Cardiac fibroblast (primary cell): ENCODE measurements at regions not wholly inside any gene's neighbourhood (a gene's known extent, or its start where the extent isn't known, plus 50 kb on each side); places are given as distances from the start of the nearest gene placed in this dataset.
A peak's percentile ranks its signal among the peaks of the same experiment; 100 is the strongest.

Source experiments
- DNase-seq, 2 donors: peaks; one replicate each; pipeline versions ENCODE4 v3.0.0 to v3.0.0-alpha.2; 2010; ENCODE audit warnings: low read depth in 2 of 2
- H3K4me3 ChIP-seq, 2 donors: replicated peaks in 1 of 2; 1 replicate in 1 of 2; 2 replicates in 1 of 2; pipeline ENCODE4 v1.5.1; 2011; ENCODE audit warnings: low read depth in 2 of 2, low read length in 2 of 2, mild to moderate bottlenecking in 2 of 2, moderate library complexity in 1 of 2
- TF ChIP-seq, protein P1 (sequence below): IDR thresholded peaks from one replicate; pipeline ENCODE4 v1.5.1; 2011; ENCODE audit warnings: low read depth, mild to moderate bottlenecking, low read length, inconsistent platforms

DNA sequence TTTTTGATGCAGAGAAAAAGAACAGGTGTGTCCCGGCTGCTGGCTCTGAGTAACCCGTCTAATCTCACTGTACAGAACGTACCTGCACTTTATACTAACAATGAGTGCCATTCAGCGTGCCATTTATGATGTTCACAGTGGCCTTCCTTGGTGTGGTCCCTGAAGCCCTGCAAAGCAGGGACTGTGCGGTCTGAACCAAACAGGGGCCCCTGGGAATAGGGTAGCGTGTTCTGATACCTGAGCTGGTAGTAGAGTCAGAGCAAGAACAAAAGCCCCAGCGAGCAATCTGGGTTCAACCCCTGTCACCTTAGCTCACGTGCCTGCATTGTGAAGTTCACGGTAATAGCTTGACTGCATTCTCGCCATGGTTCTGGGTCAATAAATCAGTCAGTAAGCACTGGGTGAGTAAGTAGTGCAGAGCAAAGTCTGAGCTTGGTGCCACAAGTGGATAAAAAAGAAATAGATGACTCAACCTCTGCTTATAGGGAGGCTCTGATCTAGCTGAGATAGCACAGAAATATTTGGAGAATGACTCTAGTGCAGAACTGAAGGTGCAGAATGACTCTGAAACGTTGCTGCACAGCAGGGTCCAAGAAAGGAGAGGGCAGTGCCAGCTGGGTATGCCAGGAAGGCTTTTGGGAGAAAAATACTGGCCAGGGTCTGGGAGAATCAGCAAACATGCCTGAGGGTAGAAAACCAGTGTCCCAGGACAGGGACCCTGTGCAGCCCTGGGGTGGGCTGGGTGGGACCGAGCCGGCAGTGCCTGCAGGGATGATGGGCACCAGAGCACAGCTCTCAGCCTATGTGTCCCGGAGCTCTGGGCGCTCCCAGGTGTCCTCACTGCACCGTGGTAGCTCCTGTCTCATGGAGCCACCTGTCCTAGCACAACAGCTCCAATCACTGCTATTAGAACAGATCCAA, 125.9 kb downstream of the RHOU start:
- TF ChIP-seq, protein P1, sequence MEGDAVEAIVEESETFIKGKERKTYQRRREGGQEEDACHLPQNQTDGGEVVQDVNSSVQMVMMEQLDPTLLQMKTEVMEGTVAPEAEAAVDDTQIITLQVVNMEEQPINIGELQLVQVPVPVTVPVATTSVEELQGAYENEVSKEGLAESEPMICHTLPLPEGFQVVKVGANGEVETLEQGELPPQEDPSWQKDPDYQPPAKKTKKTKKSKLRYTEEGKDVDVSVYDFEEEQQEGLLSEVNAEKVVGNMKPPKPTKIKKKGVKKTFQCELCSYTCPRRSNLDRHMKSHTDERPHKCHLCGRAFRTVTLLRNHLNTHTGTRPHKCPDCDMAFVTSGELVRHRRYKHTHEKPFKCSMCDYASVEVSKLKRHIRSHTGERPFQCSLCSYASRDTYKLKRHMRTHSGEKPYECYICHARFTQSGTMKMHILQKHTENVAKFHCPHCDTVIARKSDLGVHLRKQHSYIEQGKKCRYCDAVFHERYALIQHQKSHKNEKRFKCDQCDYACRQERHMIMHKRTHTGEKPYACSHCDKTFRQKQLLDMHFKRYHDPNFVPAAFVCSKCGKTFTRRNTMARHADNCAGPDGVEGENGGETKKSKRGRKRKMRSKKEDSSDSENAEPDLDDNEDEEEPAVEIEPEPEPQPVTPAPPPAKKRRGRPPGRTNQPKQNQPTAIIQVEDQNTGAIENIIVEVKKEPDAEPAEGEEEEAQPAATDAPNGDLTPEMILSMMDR = no peak
- DNase-seq = peak; percentile 57 to 64
- no peak overlapping the region for H3K4me3 ChIP-seq

DNA sequence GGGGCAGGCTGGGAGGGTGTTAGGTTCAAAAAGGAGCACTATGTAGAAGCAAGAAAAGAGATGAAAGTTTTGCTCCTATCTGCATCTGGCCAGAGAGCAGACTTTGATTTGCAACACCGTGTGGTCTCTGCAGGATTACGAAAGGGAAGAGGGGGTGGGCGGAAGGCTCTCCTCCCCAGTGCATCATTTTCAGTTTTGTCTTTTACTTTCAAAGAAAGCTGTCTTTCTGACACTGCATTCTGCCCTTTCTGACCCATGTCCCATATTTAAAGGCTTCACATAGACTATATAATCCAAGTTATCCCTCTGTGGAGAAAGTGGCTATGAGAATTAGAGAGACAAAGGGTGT, 126.5 kb downstream of the RHOU start:
- no peak overlapping the region for H3K4me3 ChIP-seq

DNA sequence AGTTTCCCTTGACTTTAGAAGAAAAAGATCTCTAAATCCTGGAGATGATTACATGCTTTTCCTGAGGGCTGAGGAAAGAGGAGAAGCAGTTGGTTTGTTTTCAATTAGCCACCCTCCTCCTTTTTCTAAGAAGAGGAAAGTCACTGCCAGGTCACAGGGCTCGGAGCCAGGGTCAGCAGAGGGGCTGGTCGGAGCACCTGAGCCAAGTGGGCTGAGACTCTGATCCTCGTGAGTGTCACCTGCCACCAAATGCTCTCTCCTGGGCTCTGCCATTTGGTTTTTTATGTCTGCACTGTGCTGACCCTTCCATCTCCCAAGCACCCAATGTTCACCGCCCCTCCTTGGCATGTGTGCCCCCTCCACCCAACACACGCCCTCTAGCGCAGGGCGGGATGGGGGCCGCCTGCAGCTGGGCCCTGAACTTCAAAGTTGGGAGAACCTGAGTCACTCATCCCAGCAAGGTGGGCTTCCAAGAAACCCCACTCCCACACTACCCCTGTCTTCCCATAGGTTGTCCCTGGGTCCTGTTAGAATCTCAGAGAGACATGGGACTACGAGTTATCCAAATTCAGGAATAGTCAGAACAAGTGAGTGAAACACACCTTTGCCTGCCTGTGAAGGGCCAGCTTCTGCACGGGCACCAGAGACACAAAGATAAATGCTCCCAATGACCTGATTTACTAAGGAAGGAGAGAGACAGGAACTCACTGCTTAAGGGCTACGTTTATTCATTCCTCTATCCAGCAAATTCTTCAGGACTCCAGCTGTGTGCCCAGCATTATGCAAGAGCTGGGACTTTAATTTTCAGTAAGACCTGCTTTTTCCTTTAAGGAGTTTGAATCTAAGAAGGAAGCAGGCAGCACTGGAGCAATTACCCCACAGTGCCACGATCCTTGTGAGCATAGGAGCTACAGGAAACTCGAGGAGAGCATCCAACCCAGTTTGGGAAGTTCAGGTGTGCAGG, 127.5 kb downstream of the RHOU start:
- no peak overlapping the region for H3K4me3 ChIP-seq
- DNase-seq = peak in 1 of 2 donors; percentile 33
- TF ChIP-seq, protein P1 = no peak

More for the DNA sequence above, 126.5 kb downstream of the RHOU start:
- DNase-seq = no peak
- TF ChIP-seq, protein P1 = no peak

DNA sequence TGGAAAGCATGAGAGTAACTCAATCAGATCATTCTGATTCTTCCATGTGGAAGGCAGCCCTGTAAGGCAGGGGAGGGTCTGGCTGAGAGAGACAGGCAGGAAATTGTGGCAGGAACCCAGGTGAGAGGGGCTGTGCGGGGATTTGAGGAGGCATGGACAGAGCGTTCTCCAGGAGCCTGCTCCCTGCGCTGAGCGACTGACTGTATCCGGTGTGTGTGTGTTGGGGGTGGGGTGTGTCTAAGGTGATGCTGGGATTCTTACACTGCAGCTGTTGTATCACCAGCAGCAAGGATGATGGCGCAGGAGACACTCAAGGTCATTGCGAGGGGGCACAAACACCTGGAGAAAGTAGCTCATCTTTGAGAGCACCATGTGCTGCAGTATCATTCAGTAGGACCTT, 128.5 kb downstream of the RHOU start:
- TF ChIP-seq, protein P1 = no peak
- H3K4me3 ChIP-seq = no peak overlapping the region
- no peak for DNase-seq

DNA sequence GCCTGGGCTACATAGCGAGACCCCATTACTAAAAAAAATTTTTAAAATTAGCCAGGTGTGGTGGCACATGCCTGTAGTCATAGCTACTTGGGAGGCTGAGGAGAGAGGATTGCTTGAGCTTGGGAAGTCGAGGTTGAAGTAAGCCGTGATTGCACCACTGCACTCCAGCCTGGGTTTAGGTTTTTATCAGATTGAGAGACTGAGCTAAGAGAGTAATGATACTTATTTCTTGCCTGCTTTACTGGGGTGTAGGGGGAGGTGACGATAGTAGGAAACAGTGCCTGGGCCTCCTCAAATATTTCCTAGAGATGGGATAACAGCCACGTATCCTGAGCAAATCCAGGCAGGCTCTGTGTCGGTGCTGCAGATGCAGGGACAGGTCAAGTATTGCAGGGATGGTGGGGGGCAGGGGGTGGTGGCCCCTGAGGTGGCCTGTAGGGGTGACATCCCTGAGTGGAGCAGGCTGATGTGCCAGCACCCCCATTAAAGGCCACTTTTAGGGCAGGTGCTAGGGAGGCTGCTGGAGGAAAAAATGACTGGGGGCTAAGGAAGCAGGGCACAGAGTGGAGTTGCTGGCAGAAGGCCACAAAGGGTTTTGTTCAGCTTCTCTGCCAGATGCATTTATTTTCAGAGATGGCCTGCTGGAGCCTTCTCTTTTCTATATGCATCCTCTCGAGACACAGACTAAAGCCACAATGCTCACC, 130.5 kb downstream of the RHOU start:
- TF ChIP-seq, protein P1 = no peak
- no peak for DNase-seq
- H3K4me3 ChIP-seq = no peak overlapping the region

DNA sequence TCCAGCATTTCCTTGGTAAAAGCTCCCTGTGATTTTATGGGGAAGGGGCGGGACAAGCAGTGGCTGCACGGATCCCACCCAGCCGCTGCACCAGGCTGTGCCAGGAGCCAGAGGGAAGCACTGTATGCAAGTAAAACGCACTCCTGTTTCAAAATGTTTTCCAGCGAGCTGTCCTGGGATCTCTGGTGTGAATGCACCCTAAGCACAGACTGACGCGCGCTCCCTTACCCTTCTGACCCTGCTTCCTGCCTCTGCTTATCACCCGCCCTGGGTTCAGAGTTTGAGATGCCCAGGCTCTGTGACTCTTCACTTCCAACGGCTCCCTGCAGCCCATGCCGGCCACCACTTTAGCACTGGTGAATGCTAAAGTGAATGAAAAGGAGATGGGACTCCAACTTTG, 131.2 kb downstream of the RHOU start:
- peak in 1 of 2 donors; percentile 49 for DNase-seq

More for the DNA sequence above, 131.2 kb downstream of the RHOU start:
- H3K4me3 ChIP-seq = no peak overlapping the region
- TF ChIP-seq, protein P1 = no peak
